Pons (tissue), 1 donor: ENCODE measurements at regions not wholly inside any gene's neighbourhood (a gene's known extent, or its start where the extent isn't known, plus 50 kb on each side); places are given as distances from the start of the nearest gene placed in this dataset.

Source experiments
- DNase-seq: peaks from one replicate; pipeline ENCODE4 v3.0.0-alpha.2; 2016; ENCODE audit warnings: low spot score

DNA sequence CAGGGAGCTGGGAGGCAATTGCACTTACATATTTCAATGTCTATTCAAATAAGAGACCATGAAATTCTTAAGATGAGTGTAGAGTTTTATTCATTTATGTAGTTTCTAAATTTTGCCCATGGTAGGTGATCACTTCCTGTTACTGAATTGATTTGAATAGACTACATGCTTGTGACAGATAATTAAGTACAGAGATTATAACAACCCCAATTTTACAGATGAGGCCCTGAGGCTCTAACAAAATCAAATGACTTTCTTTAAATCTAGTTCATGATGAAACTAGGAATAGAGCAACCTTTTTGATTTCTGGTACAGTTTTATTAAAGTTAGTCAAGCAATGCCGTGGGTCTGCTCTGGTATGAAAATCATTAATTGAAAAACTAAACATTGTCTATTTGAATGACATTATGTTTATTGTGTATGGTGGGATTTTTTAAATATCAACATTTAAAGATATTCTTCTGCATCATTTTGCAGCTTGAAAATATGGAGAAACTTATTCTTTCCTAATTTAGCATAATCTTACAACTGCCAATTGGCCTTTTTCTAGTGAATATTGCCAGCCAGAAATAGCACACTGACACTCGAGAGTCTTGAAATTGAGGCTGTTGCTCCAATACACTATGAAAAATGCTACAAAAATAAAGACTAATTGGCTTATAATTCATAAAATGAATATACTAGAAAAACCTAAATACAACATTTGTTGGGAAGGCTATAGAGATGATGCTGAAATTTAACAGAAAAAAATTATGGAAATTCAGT lies 308.9 kb downstream of the SLC6A15 start:
- no peak for DNase-seq

DNA sequence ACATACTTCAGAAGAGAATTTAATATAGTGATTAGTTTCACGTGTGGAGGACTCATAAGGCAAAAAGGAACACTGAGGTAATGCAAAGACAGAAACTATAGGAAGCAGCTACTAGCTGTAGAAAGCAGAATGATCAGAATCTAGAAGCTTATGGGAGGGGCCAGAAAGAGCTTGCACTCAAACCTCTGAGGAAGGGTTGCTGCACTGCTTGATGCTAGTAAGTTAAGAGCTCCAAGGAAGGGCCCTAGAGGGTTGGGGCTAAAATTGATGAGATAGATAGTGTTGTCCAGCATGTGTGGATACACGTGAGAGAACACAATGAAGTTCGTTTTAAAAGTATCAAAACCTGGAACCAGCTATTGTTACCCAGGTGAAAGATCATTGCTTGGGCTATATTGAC lies 311.1 kb downstream of the SLC6A15 start:
- DNase-seq = no peak

DNA sequence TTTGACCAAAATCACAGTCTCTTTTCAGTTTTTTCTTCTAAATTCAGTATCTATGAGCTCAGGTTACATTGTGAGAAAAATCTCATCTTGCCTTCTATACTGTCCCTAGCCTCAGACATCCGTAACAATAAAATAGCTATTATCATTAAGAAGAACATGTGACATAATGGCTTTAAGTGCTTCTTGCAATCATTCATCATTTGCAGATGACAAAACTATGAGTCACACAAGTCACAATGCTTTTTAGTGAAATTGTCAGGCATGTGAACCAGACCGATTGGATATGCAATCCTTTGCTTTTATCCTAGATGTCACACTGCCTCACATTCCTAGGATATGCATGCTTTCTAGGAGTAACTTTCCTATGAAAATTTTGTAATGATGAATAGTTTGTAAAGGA lies 313.1 kb downstream of the SLC6A15 start:
- no peak for DNase-seq

DNA sequence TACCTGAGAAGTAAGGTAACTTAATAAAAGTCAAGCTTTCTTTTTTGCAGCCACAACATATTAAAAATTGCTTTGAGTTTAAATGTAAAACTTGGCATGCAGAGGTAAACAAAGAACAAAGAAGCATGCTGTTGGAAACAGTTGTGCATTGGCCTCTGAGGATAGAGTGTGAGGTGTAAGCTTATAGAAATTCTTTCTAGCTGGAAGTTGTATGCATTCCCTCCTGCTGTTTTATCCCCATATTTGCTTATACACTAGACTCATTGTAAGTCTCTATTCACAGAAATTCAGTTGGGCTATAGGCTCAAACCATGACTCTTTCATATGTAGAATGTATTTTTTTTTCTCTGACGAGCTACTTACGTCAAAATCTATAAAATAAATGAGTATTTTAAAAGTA lies 316.3 kb downstream of the SLC6A15 start:
- DNase-seq = no peak

DNA sequence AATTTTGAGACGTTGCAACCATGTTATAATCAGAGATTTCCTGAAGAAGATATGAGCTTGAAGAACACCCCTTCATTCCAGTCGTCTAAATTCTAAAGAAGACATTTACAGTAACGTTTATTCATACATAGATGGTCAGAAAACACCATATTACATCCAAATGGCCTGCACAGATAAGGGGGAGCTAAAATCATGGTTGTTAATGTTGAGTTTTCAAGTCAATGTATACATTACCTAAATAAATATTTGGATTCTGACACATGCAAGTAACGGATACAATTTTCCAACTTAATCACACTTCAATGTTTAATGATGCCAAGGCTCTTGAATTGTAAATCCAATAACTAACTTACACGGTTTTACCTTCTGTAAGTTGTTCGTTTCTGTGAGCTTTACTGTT lies 318.4 kb downstream of the SLC6A15 start:
- no peak for DNase-seq

DNA sequence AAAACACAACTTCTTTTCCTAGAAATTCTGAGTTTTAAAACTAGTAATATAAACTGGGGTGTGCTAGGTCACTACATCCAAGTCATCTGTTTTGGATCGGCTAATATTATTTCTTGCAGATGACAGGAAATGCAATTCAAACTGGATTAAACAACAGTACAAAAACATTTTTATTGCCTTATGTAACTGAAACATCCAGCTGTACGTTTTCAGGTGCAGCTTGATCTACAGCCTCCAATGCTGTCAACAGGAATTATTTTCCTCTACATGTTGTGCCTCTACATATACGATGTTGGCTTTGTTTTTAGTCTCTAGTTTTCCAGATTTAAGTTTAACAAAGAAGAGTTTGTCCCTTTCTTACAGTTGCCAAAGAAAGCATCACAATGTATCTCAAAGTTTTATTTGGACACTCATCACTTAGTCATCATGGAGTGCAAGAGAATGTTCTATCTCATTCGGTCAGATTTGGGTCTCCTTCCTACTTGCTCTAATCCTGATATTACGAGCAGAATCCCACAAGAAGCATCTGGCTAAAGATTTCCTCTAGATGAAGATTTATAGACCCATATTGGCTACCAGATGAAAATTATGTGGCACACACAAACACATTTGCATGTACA lies 326.7 kb downstream of the SLC6A15 start:
- DNase-seq = no peak

DNA sequence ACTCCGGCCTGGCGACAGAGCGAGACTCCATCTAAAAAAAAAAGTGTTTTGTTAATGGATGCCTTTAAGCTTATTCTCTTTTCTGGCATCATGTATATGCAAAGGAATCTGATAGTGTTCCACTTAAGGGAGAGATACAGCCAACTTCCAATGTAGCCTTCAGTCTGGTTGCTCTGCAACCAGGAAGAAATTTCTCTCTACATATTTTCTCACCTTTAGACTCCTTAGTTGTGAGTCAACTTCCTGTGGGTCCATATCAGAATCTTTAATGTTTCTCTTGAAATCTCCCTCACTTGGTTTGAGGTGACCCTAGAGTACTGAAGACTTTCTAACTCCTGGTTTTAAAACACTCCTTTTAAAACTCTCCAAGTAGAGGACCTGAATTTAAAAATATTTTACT lies 340.4 kb downstream of the SLC6A15 start:
- DNase-seq = no peak

DNA sequence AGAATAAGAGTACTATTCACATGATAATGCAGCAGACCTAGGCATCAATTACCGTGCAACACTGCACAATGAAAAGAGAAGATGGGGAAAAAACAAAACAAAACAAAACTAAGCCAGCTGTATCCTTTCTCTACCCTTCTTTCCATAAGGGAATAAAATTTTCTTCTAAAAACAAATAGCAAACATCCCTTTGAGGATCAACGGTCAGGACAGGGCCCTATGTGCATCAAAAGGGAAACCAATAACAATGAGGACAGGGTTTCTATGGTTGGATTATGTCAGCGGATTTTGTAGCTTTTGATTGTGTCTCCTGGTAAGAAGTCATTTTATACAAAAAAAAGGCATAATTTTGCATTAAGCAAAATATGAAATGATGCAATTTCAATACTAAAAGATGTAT lies 350.3 kb downstream of the SLC6A15 start:
- DNase-seq = no peak

DNA sequence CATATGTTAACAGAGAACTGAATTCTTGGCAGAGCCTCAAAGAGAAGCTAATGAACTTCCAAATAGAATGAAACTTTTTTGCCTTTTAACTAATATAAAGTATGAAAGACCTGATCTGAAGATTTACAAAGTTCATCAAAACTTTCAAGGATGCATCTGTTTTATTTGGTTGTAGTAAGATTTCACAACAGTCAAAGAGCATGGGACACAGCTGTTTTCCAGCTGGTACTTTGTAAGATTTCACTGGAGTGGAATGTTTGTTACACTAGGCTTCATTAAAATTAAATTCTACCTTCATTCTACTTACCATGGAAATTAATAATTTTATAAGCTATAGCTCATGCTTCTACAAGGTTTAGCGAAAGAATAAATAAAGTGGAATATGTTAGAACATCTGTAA lies 351.2 kb downstream of the SLC6A15 start:
- DNase-seq = no peak

DNA sequence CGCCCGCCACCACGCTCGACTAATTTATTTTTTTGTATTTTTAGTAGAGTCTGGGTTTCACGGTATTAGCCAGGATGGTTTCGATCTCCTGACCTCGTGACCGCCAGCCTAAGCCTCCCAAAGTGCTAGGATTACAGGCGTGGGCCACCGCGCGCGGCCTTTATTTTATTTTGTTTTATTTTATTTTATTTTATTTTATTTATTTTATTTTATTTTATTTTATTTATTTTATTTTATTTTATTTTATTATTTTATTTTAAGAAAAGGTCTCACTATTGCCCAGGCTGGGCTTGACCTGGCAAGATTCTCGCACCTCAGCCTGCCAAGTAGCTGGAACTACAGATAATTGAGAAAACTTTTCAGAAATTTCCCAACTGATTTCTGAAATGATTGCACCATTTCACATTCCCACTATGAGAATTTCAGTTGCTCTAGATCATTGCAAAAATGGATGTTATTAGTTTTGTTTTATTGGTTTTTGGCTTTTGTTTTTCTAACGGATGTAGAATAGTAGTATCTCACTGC lies 358.3 kb downstream of the SLC6A15 start:
- DNase-seq = no peak

DNA sequence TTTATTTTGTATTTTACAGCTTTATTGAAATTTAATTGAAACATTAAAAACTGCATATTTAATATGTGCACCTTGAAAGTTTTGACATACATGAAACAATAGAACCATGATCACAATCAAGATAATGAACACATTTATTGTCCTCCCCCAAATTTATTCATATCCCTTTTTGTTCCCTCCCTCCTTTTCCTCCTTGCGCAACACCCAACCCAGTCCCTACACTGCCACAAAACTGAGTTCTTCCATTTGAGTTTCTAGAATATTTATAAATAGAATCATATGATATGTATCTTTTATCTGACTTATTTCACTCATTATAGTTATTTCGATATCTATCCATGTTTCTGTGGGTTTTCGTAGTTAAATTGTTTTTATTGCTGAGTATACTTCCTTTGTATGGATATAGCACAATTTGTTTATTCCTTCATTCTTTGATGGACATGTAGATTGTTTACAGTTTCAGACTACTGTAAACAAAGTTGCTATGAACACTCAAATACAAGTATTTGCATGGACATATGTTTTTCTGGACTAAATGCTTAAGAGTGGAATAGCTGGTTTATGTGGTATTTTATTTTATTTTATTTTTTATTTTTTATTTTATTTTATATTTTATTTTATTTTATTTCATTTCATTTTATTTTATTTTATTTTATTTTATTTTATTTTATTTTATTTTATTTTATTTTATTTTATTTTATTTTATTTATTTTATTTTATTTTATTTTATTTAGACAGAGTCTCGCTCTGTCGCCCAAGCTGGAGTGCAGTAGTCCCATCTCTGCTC lies 359.1 kb downstream of the SLC6A15 start:
- no peak for DNase-seq

DNA sequence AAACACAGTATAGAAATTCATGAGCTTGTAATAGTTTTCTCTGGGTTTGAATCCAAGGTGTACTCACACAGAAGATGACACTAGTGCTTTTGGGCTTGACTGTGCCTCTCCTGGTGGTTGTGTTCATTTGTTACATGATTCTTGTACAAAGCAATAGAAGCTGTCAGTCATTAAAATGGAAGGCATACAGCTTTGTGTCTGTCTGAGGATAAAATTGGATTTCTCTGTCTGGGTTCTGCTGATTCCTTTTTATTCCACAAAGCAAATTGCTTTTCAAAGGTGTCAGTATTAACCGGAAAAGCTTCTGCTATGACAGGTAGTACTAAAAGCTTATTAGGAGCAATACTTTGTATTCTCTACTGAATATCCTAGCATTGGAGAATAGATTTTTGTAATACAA lies 361.2 kb downstream of the SLC6A15 start:
- DNase-seq = no peak

DNA sequence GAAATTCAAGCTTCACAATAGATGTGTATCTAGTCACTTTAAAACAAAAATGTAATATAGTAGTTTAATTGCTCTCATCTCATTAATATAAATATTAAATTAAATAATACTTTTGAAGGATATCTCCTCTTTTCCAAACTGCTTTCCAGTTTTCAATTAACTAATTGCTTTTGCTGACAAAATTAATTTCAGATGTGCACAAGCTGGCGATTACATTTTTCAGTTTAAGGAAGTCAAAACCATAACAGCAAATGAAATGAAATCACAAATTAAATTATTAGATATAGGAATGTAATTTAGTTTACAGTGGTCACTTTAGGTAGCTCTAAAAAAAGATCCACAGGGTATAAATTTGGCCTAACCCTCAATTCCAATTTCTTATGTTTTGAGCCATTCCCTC lies 362.1 kb downstream of the SLC6A15 start:
- DNase-seq = no peak

DNA sequence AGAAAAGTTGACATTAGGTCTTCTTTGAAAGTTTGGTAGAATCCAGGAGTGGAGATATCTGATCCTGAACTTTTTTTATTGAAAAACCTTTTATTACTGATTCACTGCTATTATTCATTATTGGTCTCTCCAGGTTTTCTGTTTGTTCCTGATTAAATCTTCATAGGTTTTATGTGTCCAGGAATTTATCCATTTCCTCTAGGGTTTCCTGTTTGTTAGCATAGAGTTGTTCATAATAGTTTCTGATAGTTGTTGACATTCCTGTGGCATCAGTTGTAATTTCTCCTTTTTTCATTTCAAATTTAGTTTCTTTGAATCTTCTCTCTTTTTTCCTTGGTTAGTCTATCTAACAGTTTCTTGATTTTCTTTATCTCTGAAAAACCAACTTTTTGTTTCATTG lies 370.3 kb downstream of the SLC6A15 start:
- DNase-seq = no peak

DNA sequence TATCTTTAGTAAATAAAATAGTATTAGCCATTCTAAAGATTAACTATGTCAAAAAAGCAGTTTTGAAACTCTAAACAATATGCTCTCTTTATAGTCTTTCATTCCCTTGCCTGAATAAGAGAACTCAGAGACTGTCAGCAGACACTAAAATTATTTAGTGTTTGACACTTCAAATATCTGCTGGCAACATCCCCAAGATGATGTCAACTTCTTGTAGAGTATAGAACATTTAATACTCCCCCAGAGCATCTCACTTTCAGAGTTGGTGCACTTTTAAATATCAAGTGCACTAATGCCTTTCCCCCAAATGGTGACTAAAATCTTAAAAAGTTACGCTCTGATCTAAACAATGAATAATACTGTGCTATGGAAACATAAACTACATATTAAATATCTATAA lies 374.9 kb downstream of the SLC6A15 start:
- DNase-seq = no peak

DNA sequence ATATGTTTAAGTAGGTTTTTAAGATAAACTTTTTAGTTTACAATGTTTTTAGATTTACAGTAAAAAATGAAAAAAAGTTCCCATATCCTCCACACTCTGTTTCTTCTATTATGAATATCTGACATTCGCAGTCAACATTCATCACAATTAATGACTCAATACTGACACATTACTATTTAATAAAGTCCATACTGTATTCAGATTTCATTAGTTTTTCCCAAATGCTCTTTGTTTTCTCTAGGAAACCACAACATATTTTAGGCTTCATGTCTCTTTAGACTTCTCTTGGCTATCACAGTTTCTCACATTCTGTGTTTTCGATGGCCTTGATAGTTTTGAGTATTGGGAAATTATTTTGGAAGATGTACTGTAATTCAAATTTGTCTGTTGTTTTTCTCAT lies 399.8 kb downstream of the SLC6A15 start:
- DNase-seq = no peak

DNA sequence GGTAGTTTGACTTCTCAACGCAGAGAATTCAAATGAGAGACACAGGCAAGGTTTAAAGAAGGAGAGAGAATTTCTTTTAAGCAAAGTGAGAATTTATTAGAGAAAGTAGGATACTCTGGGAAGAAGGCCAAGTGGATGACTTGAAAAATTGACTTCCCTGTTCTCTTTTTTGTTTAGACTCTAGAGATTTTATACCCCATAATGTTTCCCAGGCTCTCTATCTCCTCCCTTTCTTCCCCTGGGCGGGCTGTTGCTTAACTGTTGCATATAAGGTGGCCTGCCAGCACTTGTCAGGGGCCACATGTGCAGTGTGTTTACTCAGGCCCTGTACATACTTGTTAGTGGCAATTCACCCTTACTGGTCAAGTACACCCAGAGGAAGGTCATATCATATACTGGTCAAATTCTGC lies 403.7 kb downstream of the SLC6A15 start:
- DNase-seq = peak; percentile 15

DNA sequence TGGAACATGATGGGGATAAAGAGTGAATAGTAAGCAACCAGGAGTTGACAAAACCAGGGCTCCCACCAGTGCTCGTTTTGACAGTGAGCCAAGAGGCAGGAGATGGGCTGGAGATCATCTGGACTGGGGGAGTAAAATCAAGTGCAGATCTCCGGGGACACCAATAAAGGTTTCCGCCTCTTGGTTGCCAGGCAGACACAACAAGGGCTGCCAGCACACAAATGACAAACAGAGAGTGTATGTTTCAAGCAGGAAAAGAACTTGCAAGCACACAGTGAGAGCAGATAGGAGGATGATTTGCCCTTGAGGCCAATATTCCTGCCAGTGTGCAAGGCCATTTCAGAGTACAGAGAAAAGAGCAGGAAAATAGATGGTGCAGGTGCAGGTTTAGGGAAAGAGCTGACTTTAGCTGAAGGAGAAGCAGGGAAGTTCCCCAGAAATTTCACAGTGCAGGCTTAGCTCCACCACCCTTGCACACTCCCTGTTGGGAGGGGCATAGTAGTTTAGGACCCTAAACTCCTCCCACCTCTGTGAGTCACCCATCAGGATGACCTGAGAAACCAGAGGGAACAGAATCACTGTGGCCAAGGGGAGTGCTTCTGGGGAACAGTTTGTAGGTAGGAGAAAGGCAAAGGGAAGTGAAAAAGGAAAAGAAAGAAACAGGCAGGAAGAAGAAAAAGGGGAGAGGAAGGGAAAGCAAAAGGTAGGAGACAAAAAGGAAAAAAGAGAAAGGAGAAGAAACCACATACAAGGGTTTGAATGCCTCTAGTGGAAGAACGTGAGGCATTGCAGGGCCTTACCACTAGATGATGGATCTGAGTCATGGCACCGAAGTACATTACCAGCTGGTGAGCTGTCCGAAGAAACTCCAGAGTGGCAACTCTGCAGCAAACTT lies 404.4 kb downstream of the SLC6A15 start:
- DNase-seq = peak; percentile 7

DNA sequence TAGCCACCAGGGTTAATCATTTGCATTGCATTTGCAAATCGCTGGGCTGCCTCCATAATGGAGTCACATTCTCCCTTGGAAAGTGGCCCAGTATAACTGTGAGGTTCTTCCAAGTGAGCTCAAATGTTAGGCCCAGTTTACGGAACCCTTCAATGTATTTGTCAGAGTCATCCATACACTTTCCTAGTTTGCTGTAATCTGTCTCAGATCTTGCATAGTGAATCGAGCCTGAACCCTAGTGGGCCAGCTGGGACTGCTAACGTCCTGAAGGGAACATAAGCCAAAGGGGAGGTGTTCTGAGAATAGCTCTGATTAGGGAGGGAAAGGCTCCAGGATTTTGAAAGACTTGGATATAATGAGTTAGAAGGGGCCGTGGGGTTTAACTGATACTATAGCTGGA lies 406.3 kb downstream of the SLC6A15 start:
- DNase-seq = no peak

DNA sequence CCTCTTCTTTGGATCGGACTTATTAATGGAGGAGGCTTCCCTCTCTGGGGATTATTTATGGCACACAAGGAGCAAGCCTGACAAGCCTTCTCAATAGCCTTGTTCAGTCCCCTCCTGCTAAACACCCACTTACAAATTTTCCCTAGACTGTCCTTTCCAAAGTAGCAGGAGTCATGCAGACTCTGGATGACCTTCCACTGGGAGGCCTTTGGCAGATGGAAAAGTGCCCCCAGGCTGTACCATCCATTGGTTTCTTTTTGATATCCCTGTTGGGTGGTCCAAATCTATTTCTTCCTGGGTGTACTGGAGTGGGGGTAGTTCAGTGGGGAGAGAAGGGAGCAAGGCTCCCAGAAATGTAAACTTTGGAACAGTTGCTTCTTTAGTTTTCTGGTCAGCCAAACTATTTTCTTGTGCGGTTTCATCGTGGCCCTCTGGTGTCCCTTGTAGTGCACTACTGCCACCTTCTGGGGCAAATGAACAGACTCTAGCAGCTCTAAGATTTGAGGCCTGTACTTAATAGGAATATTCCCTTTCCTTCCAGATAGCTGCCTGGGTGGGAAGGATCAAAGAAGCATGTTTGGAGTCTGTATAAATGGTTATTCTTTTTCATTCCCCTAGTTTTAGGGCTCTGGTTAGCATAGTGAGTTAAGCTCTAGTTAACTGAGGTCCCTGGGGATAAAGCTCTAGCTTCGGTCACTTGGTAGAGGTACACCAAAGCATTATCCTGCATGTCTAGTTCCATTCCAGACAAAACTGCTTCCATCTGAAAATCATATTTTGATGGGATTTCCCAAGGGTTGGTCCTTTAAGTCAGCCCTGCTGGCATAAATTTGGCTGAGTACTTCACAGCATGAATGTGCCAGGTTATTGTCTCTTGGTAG lies 409.5 kb downstream of the SLC6A15 start:
- peak; percentile 78 for DNase-seq
